Left lobe of liver (tissue), 2 donors: ENCODE measurements at regions not wholly inside any gene's neighbourhood (a gene's known extent, or its start where the extent isn't known, plus 50 kb on each side); places are given as distances from the start of the nearest gene placed in this dataset.
A peak's percentile ranks its signal among the peaks of the same experiment; 100 is the strongest.

Experiments used
- ATAC-seq: fragments of 200-7000 bp; cut with Tn5 transposase; one replicate; pipeline ENCODE4 v1.9.1; 2020; ENCODE audit warnings: mild to moderate bottlenecking, moderate library complexity
- DNase-seq: peaks from one replicate; pipeline ENCODE4 v3.0.0-alpha.2; 2020; ENCODE audit warnings: low spot score
- donor health status: DM: no; HTN: no; CAD: no; lungs with moderate emphysema.
- donor health status: DM: no; HTN: yes; CAD: no.

GRCh38 chr18:75131381-75132000 is 77.4 kb downstream of the PTGR3 start:
- DNase-seq = peak; percentile 28
- no peak for ATAC-seq

GRCh38 chr18:75130591-75131328 is 78.2 kb downstream of the PTGR3 start:
- no peak for ATAC-seq
- peak; percentile 19 for DNase-seq

- ATAC-seq = no peak
These were observed 79.0 kb downstream of the PTGR3 start for GRCh38 chr18:75129717-75130477.

GRCh38 chr18:75128911-75129716 is 79.8 kb downstream of the PTGR3 start:
- peak; percentile 28 for DNase-seq
- ATAC-seq = no peak

More at GRCh38 chr18:75129717-75130477, 79.0 kb downstream of the PTGR3 start:
- DNase-seq = no peak

GRCh38 chr18:75128051-75128605 is 80.8 kb downstream of the PTGR3 start:
- no peak for DNase-seq
- ATAC-seq = no peak

- ATAC-seq = no peak
- DNase-seq = peak; percentile 38
These were observed 81.6 kb downstream of the PTGR3 start for GRCh38 chr18:75127143-75128021.

- peak; percentile 38 for DNase-seq
- ATAC-seq = peak; percentile 31
These were observed 83.3 kb downstream of the PTGR3 start for GRCh38 chr18:75125382-75126331.

- DNase-seq (peak; percentile 15), ATAC-seq (no peak)
These were observed 84.0 kb downstream of the PTGR3 start for GRCh38 chr18:75124991-75125381.

- DNase-seq (peak; percentile 21), ATAC-seq (no peak)
These were observed 84.4 kb downstream of the PTGR3 start for GRCh38 chr18:75124551-75124950.

GRCh38 chr18:75123113-75123512 is 85.8 kb downstream of the PTGR3 start:
- ATAC-seq (no peak), DNase-seq (peak; percentile 27)

GRCh38 chr18:75122334-75122958 is 86.5 kb downstream of the PTGR3 start:
- no peak for ATAC-seq
- peak; percentile 14 for DNase-seq

- ATAC-seq (no peak), DNase-seq (no peak)
These were observed 87.7 kb downstream of the PTGR3 start for GRCh38 chr18:75121266-75121665.

- DNase-seq = no peak
These were observed 88.4 kb downstream of the PTGR3 start for GRCh38 chr18:75120521-75120920.

GRCh38 chr18:75116809-75117208 is 92.1 kb downstream of the PTGR3 start:
- ATAC-seq = no peak
- no peak for DNase-seq

More at GRCh38 chr18:75120521-75120920, 88.4 kb downstream of the PTGR3 start:
- no peak for ATAC-seq

- ATAC-seq (no peak), DNase-seq (no peak)
These were observed 92.8 kb downstream of the PTGR3 start for GRCh38 chr18:75116165-75116564.

- ATAC-seq = no peak
- no peak for DNase-seq
These were observed 93.4 kb downstream of the PTGR3 start for GRCh38 chr18:75115514-75115913.
